Activated CD8-positive, alpha-beta T cell treated with anti-CD3 and anti-CD28 coated beads for 36 hours (primary cell): ENCODE measurements at regions not wholly inside any gene's neighbourhood (a gene's known extent, or its start where the extent isn't known, plus 50 kb on each side); places are given as distances from the start of the nearest gene placed in this dataset.
"Not testable (repeated sequence)": the region's sequence is repeated elsewhere in the genome, so short reads cannot be mapped to it uniquely, and the experiment has no call there.

Experiments used
- ATAC-seq: fragments of 200-7000 bp; cut with Tn5 transposase; one replicate; pipeline ENCODE4 v1.10.0; 2021; ENCODE audit warnings: mild to moderate bottlenecking, moderate library complexity
- CTCF ChIA-PET: fragments of 350-600 bp; sonication (Branson Sonifier 250); formaldehyde crosslinking; loops from one replicate; lab custom pipeline; 2021; ENCODE audit warnings: antibody characterized with exemption; lab: Charles Lee
- POLR2A ChIA-PET: fragments of 350-600 bp; sonication (Branson Sonifier 250); formaldehyde crosslinking; loops from one replicate; lab custom pipeline; 2021; ENCODE audit warnings: antibody characterized with exemption; lab: Charles Lee
- DNase-seq: peaks from one replicate; pipeline ENCODE4 v3.0.0-alpha.2; 2020
- H3K27ac Mint-ChIP-seq: one replicate; pipeline ENCODE4 v1.8.0; 2021; ENCODE audit warnings: mild to moderate bottlenecking, mixed read lengths
- H3K27me3 Mint-ChIP-seq: one replicate; pipeline ENCODE4 v1.8.0; 2021; ENCODE audit warnings: mixed read lengths
- H3K36me3 Mint-ChIP-seq: one replicate; pipeline ENCODE4 v1.8.0; 2021; ENCODE audit warnings: low read depth, mixed read lengths
- H3K4me1 Mint-ChIP-seq: one replicate; pipeline ENCODE4 v1.8.0; 2021; ENCODE audit warnings: low read depth, mixed read lengths
- H3K4me3 Mint-ChIP-seq: one replicate; pipeline ENCODE4 v1.8.0; 2021; ENCODE audit warnings: mild to moderate bottlenecking, moderate library complexity, mixed read lengths
- H3K9me3 Mint-ChIP-seq: one replicate; pipeline ENCODE4 v1.8.0; 2021; ENCODE audit warnings: mixed read lengths
- intact Hi-C: fragments of 100-400 bp; cut with micrococcal nuclease; formaldehyde crosslinking; loops from one replicate; pipeline ENCODE4 v1.10.0; 2022
- TF ChIP-seq, protein P1 (sequence below): fragments of 200-600 bp; IDR thresholded peaks from one replicate; pipeline ENCODE4 v1.8.0; 2022; ENCODE audit warnings: antibody characterized with exemption, mild to moderate bottlenecking

DNA sequence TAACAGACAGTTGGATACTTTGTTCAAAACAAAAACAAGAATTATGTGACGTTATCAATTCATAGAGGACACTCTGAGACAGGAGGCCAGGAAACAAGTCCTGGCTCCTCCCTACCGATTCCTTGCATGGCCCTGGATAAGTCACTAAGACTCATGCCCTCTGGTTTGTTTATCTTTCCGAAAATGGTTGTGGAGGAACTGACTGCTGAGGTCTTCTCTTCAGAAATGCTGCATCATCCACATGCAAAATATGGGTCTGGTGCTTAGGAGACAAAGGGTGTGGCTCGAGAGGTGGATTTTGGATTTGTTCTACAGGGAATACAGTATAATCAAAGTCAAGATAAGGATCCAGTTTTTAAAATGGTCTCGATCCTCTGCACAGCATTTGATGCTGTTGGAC is 130.9 kb downstream of the RELL1 start:
- H3K4me3 Mint-ChIP-seq: no peak overlapping the region
- no peaks in the 10 kb centered on the region for H3K4me1 Mint-ChIP-seq
- POLR2A ChIA-PET: no interaction called here
- peaks cover 3% of the 10 kb centered on the region for H3K36me3 Mint-ChIP-seq
- no peak for DNase-seq
- intact Hi-C loops: no loop called here
- TF ChIP-seq, protein P1, sequence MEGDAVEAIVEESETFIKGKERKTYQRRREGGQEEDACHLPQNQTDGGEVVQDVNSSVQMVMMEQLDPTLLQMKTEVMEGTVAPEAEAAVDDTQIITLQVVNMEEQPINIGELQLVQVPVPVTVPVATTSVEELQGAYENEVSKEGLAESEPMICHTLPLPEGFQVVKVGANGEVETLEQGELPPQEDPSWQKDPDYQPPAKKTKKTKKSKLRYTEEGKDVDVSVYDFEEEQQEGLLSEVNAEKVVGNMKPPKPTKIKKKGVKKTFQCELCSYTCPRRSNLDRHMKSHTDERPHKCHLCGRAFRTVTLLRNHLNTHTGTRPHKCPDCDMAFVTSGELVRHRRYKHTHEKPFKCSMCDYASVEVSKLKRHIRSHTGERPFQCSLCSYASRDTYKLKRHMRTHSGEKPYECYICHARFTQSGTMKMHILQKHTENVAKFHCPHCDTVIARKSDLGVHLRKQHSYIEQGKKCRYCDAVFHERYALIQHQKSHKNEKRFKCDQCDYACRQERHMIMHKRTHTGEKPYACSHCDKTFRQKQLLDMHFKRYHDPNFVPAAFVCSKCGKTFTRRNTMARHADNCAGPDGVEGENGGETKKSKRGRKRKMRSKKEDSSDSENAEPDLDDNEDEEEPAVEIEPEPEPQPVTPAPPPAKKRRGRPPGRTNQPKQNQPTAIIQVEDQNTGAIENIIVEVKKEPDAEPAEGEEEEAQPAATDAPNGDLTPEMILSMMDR: no peak
- CTCF ChIA-PET: interaction anchor here (1.2 kb wide), 1 partner anchor 102 kb away, joined by 3 read pairs; no protein-coding TSS in a partner anchor
- peaks cover 21% of the 10 kb centered on the region for H3K9me3 Mint-ChIP-seq
- H3K27ac Mint-ChIP-seq: no peak overlapping the region
- no peak for ATAC-seq
- no peaks in the 10 kb centered on the region for H3K27me3 Mint-ChIP-seq

DNA sequence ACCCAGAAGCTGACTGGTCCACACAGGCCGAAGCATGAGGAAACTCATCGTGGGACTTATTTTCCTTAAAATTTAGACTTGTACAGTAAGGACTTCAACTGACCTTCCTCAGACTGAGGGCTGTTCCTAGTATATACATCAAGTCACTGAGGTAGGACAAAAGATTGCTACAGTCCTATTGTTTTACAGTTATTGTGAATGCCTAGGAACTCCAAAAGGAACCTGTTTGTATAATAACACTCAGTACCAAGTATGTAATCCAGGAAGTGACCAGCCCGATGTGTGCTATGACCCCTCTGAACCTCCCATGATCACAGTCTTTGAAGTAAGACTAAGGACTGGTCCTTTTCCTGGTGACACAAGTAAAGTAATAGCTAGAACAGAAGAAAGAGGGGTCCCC is 136.3 kb downstream of the RELL1 start:
- CTCF ChIA-PET, H3K27ac Mint-ChIP-seq, H3K4me3 Mint-ChIP-seq, H3K27me3 Mint-ChIP-seq, H3K4me1 Mint-ChIP-seq, DNase-seq, intact Hi-C loops, H3K36me3 Mint-ChIP-seq, ATAC-seq: not testable (repeated sequence)
- H3K9me3 Mint-ChIP-seq: peaks cover 32% of the 10 kb centered on the region
- POLR2A ChIA-PET: interaction anchor here (0.7 kb wide), 1 partner anchor 843 kb away, joined by 3 read pairs; no protein-coding TSS in a partner anchor

DNA sequence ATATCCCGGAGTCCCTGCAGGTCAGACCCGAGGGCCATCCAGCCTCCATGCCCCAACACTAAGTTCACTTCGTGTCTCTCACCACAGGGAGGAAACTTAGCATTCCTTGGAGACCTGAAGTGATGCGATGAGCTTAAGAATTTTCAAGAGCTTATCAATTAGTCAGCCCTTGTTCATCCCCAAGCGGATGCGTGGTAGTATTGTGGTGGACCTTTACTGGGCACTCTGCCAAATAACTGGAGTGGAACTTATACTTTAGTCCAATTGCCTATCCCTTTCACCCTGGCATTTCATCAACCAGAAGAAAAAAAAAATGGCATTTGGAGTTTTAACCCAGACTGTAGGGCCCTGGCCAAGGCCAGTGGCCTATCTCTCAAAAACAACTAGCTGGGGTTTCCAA is 137.1 kb downstream of the RELL1 start:
- DNase-seq (no peak), ATAC-seq (no peak)
- Mint-ChIP-seq H3K27me3 (no peaks in the 10 kb centered on the region), H3K4me3 (no peak overlapping the region), H3K9me3 (peaks cover 32% of the 10 kb centered on the region), H3K36me3 (peaks cover 4% of the 10 kb centered on the region), H3K27ac (no peak overlapping the region), H3K4me1 (no peaks in the 10 kb centered on the region)
- CTCF ChIA-PET: no interaction called here
- TF ChIP-seq, protein P1: no peak
- intact Hi-C loops: no loop called here
- POLR2A ChIA-PET: interaction anchor here (0.7 kb wide), 1 partner anchor 842 kb away, joined by 3 read pairs; no protein-coding TSS in a partner anchor

DNA sequence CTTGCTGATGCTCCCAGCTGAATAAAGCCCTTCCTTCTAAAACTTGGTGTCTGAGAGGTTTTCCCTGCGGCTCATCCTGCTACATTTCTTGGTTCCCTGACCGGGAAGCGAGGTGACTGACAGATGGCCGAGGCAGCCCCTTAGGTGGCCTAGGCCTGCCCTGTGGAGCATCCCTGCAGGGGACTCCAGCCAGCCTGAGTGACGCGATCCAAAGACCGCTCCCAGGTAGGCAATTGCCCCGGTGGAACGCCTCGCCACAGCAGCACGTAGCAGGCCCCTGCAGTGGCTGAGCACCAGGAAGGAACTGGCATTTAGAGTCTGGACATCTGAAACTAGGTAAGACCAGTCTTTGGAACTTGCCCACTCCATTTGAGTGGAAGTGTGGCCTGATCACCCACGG is 139.6 kb downstream of the RELL1 start:
- Mint-ChIP-seq H3K9me3 (peaks cover 16% of the 10 kb centered on the region), H3K4me3 (no peak overlapping the region), H3K4me1 (no peaks in the 10 kb centered on the region), H3K27ac (no peak overlapping the region), H3K36me3 (peaks cover 2% of the 10 kb centered on the region), H3K27me3 (no peaks in the 10 kb centered on the region)
- TF ChIP-seq, protein P1: no peak
- DNase-seq (no peak), ATAC-seq (no peak)
- ChIA-PET CTCF (no interaction called here), POLR2A (interaction anchor here (0.5 kb wide), 1 partner anchor 45 kb away, joined by 3 read pairs; no protein-coding TSS in a partner anchor)
- intact Hi-C loops: no loop called here

DNA sequence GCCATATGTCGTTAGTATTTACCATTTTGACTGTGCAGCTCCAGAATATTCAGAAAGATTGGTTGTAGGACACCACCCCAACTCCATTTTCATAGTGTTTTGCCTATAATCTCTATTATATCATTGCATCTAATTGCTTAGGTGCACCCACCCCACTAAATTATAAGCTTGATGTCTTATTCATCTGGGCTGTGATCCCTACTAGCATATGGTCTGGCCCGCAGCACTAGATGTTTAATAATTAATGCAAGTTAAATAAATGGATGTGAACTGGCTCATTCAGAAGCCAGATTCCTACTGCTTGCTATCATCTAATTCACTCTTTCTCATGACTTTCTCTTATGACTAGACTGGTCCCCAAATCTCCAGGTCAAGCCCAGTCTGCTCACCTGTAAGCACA is 143.5 kb downstream of the RELL1 start:
- intact Hi-C loops: no loop called here
- TF ChIP-seq, protein P1: no peak
- H3K4me1 Mint-ChIP-seq: no peaks in the 10 kb centered on the region
- H3K9me3 Mint-ChIP-seq: peaks cover 11% of the 10 kb centered on the region
- ChIA-PET POLR2A (no interaction called here), CTCF (no interaction called here)
- H3K27me3 Mint-ChIP-seq: no peaks in the 10 kb centered on the region
- DNase-seq: no peak
- no peak for ATAC-seq
- H3K27ac Mint-ChIP-seq: no peak overlapping the region
- no peak overlapping the region for H3K4me3 Mint-ChIP-seq
- peaks cover 2% of the 10 kb centered on the region for H3K36me3 Mint-ChIP-seq
